SU-DHL-6 (cell line): ENCODE measurements at regions not wholly inside any gene's neighbourhood (a gene's known extent, or its start where the extent isn't known, plus 50 kb on each side); places are given as distances from the start of the nearest gene placed in this dataset.

Source experiments
- H2AFZ ChIP-seq: fragments of 200-600 bp; sonication (generic); 2 replicates; pipeline ENCODE4 v1.6.1; 2014; ENCODE audit warnings: low read depth, mild to moderate bottlenecking, moderate library complexity, mixed read lengths, antibody characterized with exemption, low read length; ENCODE audit not compliant: severe bottlenecking
- H3F3A ChIP-seq: fragments of 200-600 bp; shearing (Covaris generic); 2 replicates; pipeline ENCODE4 v1.6.0; 2016; ENCODE audit warnings: antibody characterized with exemption, mild to moderate bottlenecking; ENCODE audit not compliant: insufficient read depth
- H3K27ac ChIP-seq: fragments of 200-600 bp; sonication (generic); 2 replicates; pipeline ENCODE4 v1.5.1; 2016; ENCODE audit warnings: low read depth, mild to moderate bottlenecking, low read length, moderate library complexity, mixed read lengths
- H3K27me3 ChIP-seq: fragments of 200-600 bp; sonication (generic), shearing (Covaris generic); 2 replicates; pipeline ENCODE4 v1.6.0; 2014; ENCODE audit warnings: mild to moderate bottlenecking, low read length
- H3K36me3 ChIP-seq: fragments of 200-600 bp; sonication (generic); 2 replicates; pipeline ENCODE4 v1.6.1; 2014; ENCODE audit warnings: mild to moderate bottlenecking, low read length, mixed read lengths
- H3K4me2 ChIP-seq: fragments of 300-600, 200-600 bp; shearing (Covaris generic), sonication (generic); 2 replicates; pipeline ENCODE4 v1.6.0; 2014; ENCODE audit warnings: low read length, low read depth, mild to moderate bottlenecking; ENCODE audit not compliant: poor library complexity, severe bottlenecking
- H3K4me3 ChIP-seq: fragments of 200-600 bp; sonication (generic); 2 replicates; pipeline ENCODE4 v1.5.1; 2014; ENCODE audit warnings: antibody characterized with exemption, low read length, mild to moderate bottlenecking, mixed read lengths; ENCODE audit not compliant: insufficient read depth, poor library complexity, severe bottlenecking
- H3K79me2 ChIP-seq: fragments of 200-600 bp; sonication (generic); 2 replicates; pipeline ENCODE4 v1.6.1; 2014; ENCODE audit warnings: mild to moderate bottlenecking, low read length, moderate library complexity; ENCODE audit not compliant: insufficient read depth
- H3K9ac ChIP-seq: fragments of 200-600 bp; sonication (generic); 2 replicates; pipeline ENCODE4 v1.7.0; 2014; ENCODE audit warnings: mild to moderate bottlenecking, low read length
- H3K9me2 ChIP-seq: fragments of 200-600 bp; sonication (generic); replicated peaks from 2 replicates; pipeline ENCODE4 v1.6.1; 2014; ENCODE audit warnings: low read length; ENCODE audit not compliant: insufficient read depth
- H3K9me3 ChIP-seq: fragments of 200-600 bp; sonication (generic); 2 replicates; pipeline ENCODE4 v1.6.1; 2014; ENCODE audit warnings: low read length, mixed read lengths; ENCODE audit not compliant: insufficient read depth
- H4K20me1 ChIP-seq: fragments of 200-600 bp; sonication (generic); 2 replicates; pipeline ENCODE4 v1.6.1; 2014; ENCODE audit warnings: low read depth, mild to moderate bottlenecking, antibody characterized with exemption, low read length, moderate library complexity, mixed read lengths
- CTCF ChIP-seq: fragments of 200-600 bp; sonication (generic); IDR thresholded peaks from one replicate; pipeline ENCODE4 v1.5.1; 2017; ENCODE audit warnings: antibody characterized with exemption, mild to moderate bottlenecking, low read length, moderate library complexity; ENCODE audit not compliant: insufficient read depth, poor library complexity, severe bottlenecking
- EZH2phosphoT487 ChIP-seq: fragments of 200-600 bp; sonication (generic), shearing (Covaris generic); conservative IDR thresholded peaks from 2 replicates; pipeline ENCODE4 v1.6.1; 2018; ENCODE audit warnings: mild to moderate bottlenecking, antibody characterized with exemption, low read length, moderate library complexity, mixed read lengths

GRCh38 chr2:208573569-208573968, 167.0 kb downstream of the PTH2R start:
- H2AFZ ChIP-seq = no peak overlapping the region
- H3F3A ChIP-seq = no peaks in the 10 kb centered on the region
- no peak overlapping the region for H3K9ac ChIP-seq
- H3K27me3 ChIP-seq = no peaks in the 10 kb centered on the region
- no peaks in the 10 kb centered on the region for H3K79me2 ChIP-seq
- no peaks in the 10 kb centered on the region for H3K36me3 ChIP-seq
- no peaks in the 10 kb centered on the region for H4K20me1 ChIP-seq
- no peaks in the 10 kb centered on the region for H3K9me2 ChIP-seq
- H3K27ac ChIP-seq = no peak overlapping the region
- no peak overlapping the region for H3K4me2 ChIP-seq
- no peak for TF ChIP-seq CTCF
- TF ChIP-seq EZH2phosphoT487 = no peak
- no peak overlapping the region for H3K4me3 ChIP-seq
- H3K9me3 ChIP-seq = no peaks in the 10 kb centered on the region

GRCh38 chr2:208579678-208580077, 173.1 kb downstream of the PTH2R start:
- no peak overlapping the region for H2AFZ ChIP-seq

GRCh38 chr2:208584378-208584985, 177.9 kb downstream of the PTH2R start:
- Histone ChIP-seq H3K9me3 (no peaks in the 10 kb centered on the region), H3K4me3 (no peak overlapping the region), H2AFZ (no peak overlapping the region), H4K20me1 (no peaks in the 10 kb centered on the region), H3K27me3 (no peaks in the 10 kb centered on the region), H3F3A (no peaks in the 10 kb centered on the region), H3K4me2 (no peak overlapping the region), H3K27ac (no peak overlapping the region), H3K79me2 (no peaks in the 10 kb centered on the region), H3K9ac (no peak overlapping the region), H3K9me2 (no peaks in the 10 kb centered on the region), H3K36me3 (no peaks in the 10 kb centered on the region)
- TF ChIP-seq CTCF = no peak
- TF ChIP-seq EZH2phosphoT487 = no peak

More at GRCh38 chr2:208579678-208580077, 173.1 kb downstream of the PTH2R start:
- H3K79me2 ChIP-seq = no peaks in the 10 kb centered on the region
- no peak overlapping the region for H3K4me3 ChIP-seq
- H3K9me2 ChIP-seq = no peaks in the 10 kb centered on the region
- H3K27me3 ChIP-seq = no peaks in the 10 kb centered on the region
- no peaks in the 10 kb centered on the region for H4K20me1 ChIP-seq
- no peak overlapping the region for H3K4me2 ChIP-seq
- H3F3A ChIP-seq = no peaks in the 10 kb centered on the region
- no peaks in the 10 kb centered on the region for H3K9me3 ChIP-seq
- no peak overlapping the region for H3K27ac ChIP-seq
- H3K36me3 ChIP-seq = no peaks in the 10 kb centered on the region
- H3K9ac ChIP-seq = no peak overlapping the region
- TF ChIP-seq CTCF = no peak
- no peak for TF ChIP-seq EZH2phosphoT487
